GM18511 (cell line): ENCODE measurements at regions not wholly inside any gene's neighbourhood (a gene's known extent, or its start where the extent isn't known, plus 50 kb on each side); places are given as distances from the start of the nearest gene placed in this dataset.
"Not testable (repeated sequence)": the region's sequence is repeated elsewhere in the genome, so short reads cannot be mapped to it uniquely, and the experiment has no call there.

Experiments used
- ATAC-seq: cut with Tn5 transposase; IDR thresholded peaks from one replicate; pipeline ENCODE4 v1.9.1; 2021; ENCODE audit warnings: mild to moderate bottlenecking, moderate library complexity; ENCODE audit not compliant: unreplicated experiment

DNA sequence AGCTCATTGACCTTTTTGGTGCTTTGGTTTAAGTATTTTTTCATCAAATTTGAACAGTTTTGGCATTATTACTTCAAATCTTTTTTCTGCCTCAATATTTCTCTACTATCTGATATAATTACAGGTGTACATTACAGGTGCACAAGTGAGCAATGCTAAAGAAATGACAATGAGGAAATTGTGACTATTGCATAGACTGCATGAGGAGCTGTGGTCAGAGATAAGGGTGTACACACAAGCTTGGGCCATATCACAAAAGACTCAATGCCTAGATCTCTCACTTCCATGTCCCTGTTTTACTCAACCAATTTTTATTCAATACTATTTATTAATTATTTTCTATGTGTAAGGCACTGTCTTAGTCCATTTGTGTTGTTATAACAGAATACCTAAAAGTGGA is 251.0 kb upstream of the UBASH3B start:
- no peak for ATAC-seq

DNA sequence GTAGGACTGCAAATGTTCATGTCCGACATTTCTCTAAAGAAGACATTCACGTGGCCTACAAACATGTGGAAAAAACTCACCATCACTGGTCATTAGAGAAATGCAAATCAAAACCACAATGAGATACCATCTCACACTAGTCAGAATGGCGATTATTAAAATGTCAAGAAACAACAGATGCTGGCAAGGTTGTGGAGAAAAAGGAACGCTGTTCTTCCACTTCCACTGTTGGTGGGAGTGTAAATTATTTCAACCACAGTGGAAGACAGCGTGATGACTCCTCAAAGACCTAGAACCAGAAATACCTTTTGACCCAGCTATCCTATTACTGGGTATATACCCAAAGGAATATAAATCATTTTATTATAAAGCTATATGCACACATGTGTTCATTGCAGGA is 253.9 kb upstream of the UBASH3B start:
- not testable (repeated sequence) for ATAC-seq

DNA sequence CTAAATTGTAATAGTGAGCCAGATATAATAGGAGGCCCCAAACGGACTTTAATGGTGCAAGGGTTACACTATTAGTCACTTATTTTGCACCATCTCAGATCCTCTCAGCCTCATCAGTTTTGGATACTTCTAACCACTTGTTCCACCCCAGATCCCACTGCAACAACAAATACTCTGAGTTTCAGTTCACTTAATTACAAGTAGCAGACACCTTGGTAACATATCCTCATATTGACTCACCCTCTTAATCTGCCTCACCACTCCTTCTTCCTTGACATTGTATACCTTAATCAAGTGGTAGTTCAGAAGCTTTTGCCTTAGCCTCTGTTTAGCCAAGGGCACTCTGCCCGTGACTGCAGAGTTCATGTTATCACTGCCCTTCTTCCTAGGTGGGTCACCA is 256.1 kb upstream of the UBASH3B start:
- peak; percentile 80 for ATAC-seq

- ATAC-seq, result no peak
Observed at GRCh38 chr11:122398851-122399250, 256.7 kb upstream of the UBASH3B start.

DNA sequence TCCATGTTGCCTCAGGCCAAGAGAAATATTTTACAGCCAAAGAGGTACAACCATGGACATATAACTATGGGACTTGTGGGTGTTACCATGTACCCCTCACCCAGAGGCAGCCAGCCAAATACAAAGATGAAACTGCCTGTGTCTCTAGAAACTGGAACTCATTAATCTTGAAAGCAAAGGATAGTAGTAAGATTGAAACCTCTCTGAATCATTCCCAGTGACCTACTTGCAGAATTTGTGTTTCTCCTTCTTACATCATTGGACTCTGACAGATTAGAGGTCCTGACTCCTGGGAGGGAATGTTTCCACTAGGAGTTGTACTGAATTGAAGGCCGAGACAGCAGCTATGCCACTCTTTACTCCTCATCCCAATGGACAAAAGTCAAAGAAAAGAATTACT is 257.4 kb upstream of the UBASH3B start:
- ATAC-seq, result no peak

- ATAC-seq, result no peak
Observed at GRCh38 chr11:122395282-122395681, 260.2 kb upstream of the UBASH3B start.

GRCh38 chr11:122394313-122394712 is 261.2 kb upstream of the UBASH3B start:
- no peak for ATAC-seq

- no peak for ATAC-seq
Observed at GRCh38 chr11:122393209-122393860, 262.2 kb upstream of the UBASH3B start.

- ATAC-seq, result no peak
Observed at GRCh38 chr11:122392508-122392907, 263.0 kb upstream of the UBASH3B start.

DNA sequence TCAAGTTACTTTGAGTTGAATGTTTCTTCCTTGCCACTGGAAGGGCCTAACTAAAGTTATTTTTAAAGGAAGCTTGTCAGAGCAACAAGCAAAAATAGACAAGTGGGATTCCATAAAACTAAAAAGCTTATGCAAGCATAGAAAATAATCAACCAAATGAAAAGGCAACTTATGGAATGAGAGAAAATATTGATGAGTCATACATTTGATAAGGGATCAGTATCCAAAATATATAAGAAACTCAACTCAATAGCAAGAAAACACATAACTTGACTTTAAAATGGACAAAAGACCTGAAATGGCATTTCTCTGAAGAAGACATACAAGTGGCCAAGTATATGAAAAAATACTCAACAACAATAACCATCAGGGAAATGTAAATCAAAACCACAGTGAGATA is 264.5 kb upstream of the UBASH3B start:
- no peak for ATAC-seq

DNA sequence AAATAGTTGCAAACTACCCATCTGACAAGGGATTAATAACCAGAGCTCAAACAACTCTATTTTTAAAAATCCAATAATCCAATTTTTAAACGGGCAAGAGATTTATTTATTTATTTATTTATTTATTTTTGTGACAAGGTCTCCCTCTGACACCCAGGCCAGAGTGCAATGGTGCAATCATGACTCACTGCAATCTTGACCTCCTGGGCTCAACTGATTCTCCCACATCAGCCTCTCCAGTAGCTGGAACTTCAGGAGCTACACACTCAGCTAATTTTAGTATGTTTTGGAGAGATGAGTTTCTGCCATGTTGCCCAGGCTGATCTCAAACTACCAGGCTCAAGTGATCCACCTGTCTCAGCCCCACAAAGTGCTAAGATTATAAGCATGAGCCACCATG is 267.2 kb upstream of the BLID start:
- no peak for ATAC-seq

DNA sequence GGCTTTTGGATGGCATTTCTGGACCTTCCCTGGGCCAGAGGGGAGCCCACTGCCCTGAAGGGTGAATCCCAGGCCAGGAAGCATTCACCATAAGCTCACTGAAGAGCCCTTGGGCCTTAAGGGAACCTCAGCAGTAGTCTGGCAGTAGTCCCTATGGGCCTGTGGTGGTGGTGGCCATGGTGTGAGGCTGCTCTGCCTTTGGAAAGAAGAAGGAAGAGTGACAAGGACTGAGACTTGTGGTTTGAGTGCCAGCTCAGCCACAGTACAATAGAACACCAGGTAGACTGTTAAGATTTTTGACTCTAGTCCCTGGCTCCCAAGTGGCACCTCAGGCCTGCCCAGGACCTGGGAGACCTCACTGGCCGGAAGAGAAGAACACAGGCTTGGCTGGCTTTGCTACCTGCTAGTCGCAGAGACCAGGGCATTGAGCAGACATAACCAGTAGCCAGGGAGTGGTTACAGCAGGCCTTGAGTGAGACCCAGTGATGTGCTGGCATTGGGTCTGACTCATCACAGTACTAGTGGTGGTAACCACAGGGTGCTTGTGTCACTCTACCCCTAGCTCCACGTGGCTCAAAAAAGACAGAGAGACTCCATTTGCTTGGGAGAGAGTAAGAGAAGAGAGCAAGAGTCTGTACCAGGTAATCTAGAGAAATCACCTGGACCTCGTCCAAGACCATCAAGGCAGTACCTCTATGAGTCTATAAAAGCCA is 259.8 kb upstream of the BLID start:
- no peak for ATAC-seq

DNA sequence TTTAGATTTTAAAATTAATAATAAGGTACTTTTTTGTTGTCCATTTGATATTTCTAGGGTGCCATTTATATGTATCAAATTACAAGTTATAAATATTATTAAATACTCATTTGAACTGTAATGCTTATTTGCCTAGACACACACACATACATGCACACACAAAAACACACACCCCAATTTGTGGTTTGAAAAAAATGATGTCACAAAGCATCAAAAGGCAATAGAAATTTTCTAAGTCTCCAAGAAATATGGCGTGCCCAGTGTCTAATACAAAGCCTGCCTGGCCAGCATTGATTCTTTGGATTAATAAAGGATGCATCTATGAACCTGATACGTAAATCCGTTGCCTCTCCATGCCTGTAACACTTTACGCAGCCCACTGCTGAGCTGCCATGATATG is 252.8 kb upstream of the BLID start:
- ATAC-seq, result no peak

DNA sequence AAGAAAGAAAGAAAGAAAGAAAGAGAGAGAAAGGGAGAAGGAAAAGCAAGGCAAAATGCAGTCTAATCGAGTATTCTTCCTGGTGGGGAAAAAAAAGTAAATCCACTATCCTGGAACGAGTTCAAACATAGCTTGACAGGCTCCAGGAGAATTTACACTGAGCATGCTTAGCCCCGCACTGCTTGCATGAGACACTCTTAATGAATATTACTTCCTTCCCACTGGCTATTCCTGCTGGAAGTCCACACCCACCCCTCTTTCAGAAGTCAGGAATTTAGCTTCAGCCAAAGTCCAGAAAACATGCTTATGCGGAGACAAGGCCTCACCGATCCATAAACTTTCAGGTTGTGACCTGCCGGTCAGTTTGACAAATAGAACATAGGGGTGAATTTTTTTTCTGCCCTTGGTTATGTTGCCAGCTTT is 251.8 kb upstream of the BLID start:
- no peak for ATAC-seq

GRCh38 chr11:122365610-122366360 is 249.8 kb upstream of the BLID start:
- no peak for ATAC-seq

- no peak for ATAC-seq
Observed at GRCh38 chr11:122363296-122363695, 247.3 kb upstream of the BLID start.

DNA sequence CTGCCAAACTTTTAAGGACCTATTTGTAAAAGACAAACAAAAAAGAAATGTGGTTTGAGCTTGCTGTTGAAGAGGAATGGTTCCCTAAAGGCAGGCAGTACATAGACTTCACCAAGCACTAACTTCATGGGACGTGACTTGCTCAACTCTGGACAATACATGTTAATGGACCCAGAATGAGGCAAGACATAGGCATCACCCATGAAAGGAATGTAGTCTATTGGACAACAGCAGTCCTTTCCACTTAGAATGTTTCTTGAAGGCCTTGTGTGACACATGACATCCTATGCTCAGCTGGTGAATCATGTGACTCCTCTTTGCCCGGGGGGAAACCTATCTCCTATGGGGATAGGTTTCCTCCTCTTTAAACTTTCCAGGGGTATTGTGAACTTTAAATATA is 246.4 kb upstream of the BLID start:
- ATAC-seq, result no peak

- ATAC-seq, result no peak
Observed at GRCh38 chr11:122360875-122361274, 244.9 kb upstream of the BLID start.

DNA sequence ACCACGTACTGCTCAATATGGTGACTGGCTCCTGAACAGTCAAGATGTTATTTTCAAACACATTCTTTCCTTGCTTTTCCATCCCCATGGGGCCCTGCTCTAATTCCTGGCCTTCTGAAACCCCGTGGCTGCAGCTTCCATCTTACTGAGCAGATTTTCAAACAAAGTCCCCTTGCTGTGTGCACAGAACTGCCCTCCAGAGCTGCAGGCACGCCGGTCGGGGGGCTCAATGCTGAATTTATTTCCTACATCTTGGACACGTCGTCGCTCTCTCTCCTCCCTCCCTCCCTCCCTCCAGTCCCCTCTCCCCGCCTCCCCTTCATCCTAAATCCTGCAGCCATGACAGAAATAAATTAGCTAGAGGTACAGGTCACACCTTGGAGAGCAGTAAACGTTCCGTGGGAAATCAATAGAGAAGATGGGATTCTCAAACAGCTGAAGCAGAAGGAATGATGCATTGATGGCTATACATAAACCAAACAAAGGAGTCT is 243.1 kb upstream of the BLID start:
- no peak for ATAC-seq

GRCh38 chr11:122358292-122358691 is 242.3 kb upstream of the BLID start:
- ATAC-seq, result no peak

DNA sequence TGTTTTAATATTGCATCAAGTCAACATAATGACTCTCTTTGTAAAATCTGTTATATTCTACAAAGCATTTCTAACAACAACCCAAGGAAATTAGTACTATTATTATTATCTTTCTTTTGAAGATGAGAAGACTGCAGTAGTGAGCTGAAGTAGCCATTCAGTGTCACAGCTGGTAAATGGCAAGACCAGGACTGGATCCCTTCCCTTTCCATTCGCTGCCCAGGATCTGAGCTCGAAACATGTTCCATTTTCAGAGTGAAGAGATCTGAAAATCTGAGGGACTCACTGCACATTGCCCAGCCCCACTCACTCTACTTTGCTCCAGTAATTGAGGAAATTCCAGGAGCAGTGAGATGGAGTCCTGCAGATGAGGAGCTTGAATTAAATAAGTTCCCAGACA is 240.0 kb upstream of the BLID start:
- no peak for ATAC-seq
